ENCODE measurements at regions not wholly inside any gene's neighbourhood (a gene's known extent, or its start where the extent isn't known, plus 50 kb on each side); places are given as distances from the start of the nearest gene placed in this dataset.
"Not testable (repeated sequence)": the region's sequence is repeated elsewhere in the genome, so short reads cannot be mapped to it uniquely, and the experiment has no call there.

GRCh38 chr2:123522498-123522897 lies 502.6 kb upstream of the CNTNAP5 start:
- TF ChIP-seq ZNF274 (IDR thresholded peaks at IDR 0.05; ENCODE audit: low read depth, low read length); SUZ12 (IDR thresholded peaks at IDR 0.05; ENCODE audit: extremely low read depth, insufficient read depth, insufficient read length): not testable (repeated sequence)
